ENCODE measurements at regions not wholly inside any gene's neighbourhood (a gene's known extent, or its start where the extent isn't known, plus 50 kb on each side); places are given as distances from the start of the nearest gene placed in this dataset.

DNA sequence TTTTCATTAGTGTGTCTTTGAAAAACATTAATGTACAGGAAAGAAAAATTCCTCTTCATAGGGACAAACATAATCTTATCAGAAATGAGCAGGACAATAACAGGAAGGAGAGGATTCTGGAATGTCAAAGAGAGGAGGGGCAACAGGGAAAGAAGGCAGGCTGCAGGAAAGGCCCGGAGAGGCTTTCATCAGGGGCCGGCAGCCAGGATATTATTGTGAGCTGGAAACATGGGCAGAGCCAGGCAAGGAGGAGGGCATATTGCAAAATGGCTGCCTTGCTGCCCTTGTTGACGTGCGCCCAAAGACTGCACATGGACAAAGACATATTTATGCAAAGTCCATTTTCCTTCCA, 433.7 kb downstream of the ETS1 start:
- DNase-seq: no peak
- intact Hi-C loops (cut with DNase I): no loop called here
- Histone ChIP-seq H3K27me3 (no peaks in the 10 kb centered on the region), H3K27ac (no peak overlapping the region), H3K9me3 (no peaks in the 10 kb centered on the region), H3K36me3 (no peaks in the 10 kb centered on the region), H3K4me1 (peaks cover 0 to 14% (median 0%) of the 10 kb centered on the region in 3 donors), H3K4me3 (no peak overlapping the region)
- 85 to 86% methylated on average over 4 of the region's 4 CpGs for WGBS, 2 donors
- TF ChIP-seq, protein P1, sequence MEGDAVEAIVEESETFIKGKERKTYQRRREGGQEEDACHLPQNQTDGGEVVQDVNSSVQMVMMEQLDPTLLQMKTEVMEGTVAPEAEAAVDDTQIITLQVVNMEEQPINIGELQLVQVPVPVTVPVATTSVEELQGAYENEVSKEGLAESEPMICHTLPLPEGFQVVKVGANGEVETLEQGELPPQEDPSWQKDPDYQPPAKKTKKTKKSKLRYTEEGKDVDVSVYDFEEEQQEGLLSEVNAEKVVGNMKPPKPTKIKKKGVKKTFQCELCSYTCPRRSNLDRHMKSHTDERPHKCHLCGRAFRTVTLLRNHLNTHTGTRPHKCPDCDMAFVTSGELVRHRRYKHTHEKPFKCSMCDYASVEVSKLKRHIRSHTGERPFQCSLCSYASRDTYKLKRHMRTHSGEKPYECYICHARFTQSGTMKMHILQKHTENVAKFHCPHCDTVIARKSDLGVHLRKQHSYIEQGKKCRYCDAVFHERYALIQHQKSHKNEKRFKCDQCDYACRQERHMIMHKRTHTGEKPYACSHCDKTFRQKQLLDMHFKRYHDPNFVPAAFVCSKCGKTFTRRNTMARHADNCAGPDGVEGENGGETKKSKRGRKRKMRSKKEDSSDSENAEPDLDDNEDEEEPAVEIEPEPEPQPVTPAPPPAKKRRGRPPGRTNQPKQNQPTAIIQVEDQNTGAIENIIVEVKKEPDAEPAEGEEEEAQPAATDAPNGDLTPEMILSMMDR (IDR thresholded peaks at IDR 0.05): no peak
- TF ChIP-seq POLR2A (IDR thresholded peaks at IDR 0.05): no peak

DNA sequence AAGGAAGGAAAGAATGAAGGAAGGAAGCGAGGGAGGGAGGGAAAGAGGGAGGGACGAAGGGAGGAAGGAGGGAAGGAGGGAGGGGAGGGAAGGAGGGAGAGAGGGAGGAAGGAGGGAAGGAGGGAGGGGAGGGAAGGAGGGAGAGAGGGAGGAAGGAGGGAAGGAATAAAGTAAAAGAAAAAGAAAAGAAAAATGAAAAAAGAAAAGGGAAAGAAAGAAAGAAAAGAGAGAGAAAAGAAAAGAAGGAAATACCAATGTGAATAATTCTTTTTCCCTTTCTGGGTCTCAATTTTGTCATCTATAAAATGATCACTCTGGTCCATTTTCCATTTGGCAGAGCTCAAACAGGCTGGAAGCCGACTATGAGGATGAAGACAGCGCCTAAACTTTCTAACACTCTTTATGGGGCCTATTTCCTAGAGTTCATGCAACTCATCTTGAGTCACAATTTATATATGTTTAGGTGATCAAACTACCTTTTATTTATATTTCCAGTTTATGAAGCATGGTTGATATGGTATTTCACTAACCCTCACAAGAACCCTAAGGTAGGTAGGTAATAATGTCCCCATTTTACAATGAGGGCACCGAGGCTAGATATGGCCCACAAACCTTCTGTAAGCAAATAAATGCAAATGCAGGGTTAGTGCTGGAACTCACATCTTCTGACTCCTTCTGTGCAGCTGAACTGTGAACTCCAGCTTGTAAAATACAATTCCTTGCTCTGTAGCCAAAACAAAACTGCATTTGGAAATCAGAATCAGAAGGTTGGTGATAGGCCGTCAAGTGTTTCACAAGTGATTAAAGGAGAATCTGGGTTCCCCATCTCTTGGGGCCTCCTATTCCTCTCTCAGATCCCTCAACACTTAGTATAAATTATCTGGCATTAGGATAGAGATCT, 434.3 kb downstream of the ETS1 start:
- Histone ChIP-seq H3K36me3 (no peaks in the 10 kb centered on the region), H3K27me3 (no peaks in the 10 kb centered on the region), H3K27ac (no peak overlapping the region), H3K4me3 (no peak overlapping the region), H3K9me3 (no peaks in the 10 kb centered on the region), H3K4me1 (peaks cover 0 to 14% (median 0%) of the 10 kb centered on the region in 3 donors)
- intact Hi-C loops (cut with DNase I): no loop called here
- no peak for TF ChIP-seq POLR2A (IDR thresholded peaks at IDR 0.05)
- TF ChIP-seq, protein P1 (IDR thresholded peaks at IDR 0.05): no peak
- DNase-seq: no peak
- WGBS, 2 donors: 78 to 82% methylated on average over 6 of the region's 6 CpGs

DNA sequence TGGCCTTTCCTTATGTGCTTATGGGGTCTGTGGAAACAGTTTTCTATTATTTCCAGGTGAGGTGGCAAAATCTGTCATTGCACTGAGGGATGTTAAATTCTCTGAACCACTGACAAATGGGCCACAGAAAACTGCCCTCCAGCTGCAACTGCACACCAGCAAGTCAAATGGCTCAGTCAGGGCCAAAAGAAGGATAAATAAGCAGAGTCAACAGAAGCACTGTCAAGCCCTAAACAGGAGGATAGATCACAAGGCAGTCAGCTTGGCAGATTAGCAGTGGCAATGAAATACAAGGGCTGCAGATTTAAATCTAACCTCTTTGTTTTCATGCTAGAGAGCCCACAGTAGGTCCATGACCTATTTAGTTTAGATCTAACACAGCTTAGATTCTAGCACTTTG, 435.6 kb downstream of the ETS1 start:
- Histone ChIP-seq H3K36me3 (no peaks in the 10 kb centered on the region), H3K4me1 (peaks cover 0 to 17% (median 0%) of the 10 kb centered on the region in 3 donors), H3K4me3 (no peak overlapping the region), H3K27ac (no peak overlapping the region), H3K27me3 (no peaks in the 10 kb centered on the region), H3K9me3 (no peaks in the 10 kb centered on the region)
- intact Hi-C loops (cut with DNase I): no loop called here
- TF ChIP-seq, protein P1 (IDR thresholded peaks at IDR 0.05): no peak
- TF ChIP-seq POLR2A (IDR thresholded peaks at IDR 0.05): no peak
- no peak for DNase-seq

DNA sequence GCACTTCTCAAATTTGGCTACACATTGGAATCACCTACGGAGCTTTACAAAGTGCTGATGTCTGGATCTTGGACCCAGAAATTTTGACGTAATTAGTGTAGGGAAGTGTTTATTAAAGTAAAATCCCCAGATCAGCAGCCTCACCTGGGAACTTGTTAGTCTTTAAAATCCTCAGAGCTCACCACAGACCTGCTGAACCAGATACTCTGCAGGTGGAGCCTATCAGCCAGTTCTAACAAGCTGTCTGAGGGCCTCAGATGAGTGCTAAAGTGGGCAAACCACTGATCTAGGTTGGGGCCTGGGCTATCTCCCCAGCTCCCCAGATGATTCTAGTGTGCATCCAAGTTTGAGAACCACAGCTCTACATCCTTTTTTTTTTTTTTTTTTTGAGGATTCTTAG, 436.0 kb downstream of the ETS1 start:
- Histone ChIP-seq H3K27ac (no peak overlapping the region), H3K4me1 (peaks cover 0 to 15% (median 0%) of the 10 kb centered on the region in 3 donors), H3K9me3 (no peaks in the 10 kb centered on the region), H3K4me3 (no peak overlapping the region), H3K27me3 (no peaks in the 10 kb centered on the region), H3K36me3 (no peaks in the 10 kb centered on the region)
- no peak for TF ChIP-seq POLR2A (IDR thresholded peaks at IDR 0.05)
- TF ChIP-seq, protein P1 (IDR thresholded peaks at IDR 0.05): no peak
- intact Hi-C loops (cut with DNase I): no loop called here
- 89 to 90% methylated on average over 2 of the region's 2 CpGs for WGBS, 2 donors
- DNase-seq: no peak

DNA sequence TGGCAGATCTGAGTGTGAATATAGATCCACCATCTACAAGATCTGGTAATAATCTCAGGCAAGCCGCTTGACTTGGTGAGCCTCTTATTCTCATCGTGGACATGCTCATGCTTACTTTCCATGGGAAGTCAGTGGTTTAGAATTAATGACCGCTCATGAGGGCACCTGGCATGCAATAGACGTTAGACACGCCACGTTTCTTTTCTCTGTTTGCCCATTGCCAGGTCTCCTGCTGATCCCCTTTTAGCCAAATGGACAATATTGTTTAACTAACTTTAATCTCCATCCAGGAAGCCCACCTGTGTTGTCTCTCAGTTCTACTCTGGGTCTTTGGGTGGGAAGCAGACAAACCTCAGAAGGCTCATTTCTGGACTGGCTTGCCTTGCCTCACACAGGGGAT, 439.1 kb downstream of the ETS1 start:
- H3K27me3 ChIP-seq: no peaks in the 10 kb centered on the region
- no peak overlapping the region for H3K27ac ChIP-seq
- H3K4me3 ChIP-seq: no peak overlapping the region
- H3K36me3 ChIP-seq: no peaks in the 10 kb centered on the region
- no peak for DNase-seq
- 91 to 95% methylated on average over 6 of the region's 6 CpGs for WGBS, 2 donors
- intact Hi-C loops (cut with DNase I): no loop called here
- no peaks in the 10 kb centered on the region for H3K9me3 ChIP-seq
- TF ChIP-seq, protein P1 (IDR thresholded peaks at IDR 0.05): no peak
- TF ChIP-seq POLR2A (IDR thresholded peaks at IDR 0.05): no peak
- H3K4me1 ChIP-seq: peaks cover 0 to 15% (median 0%) of the 10 kb centered on the region in 3 donors
